HepG2 (cell line): ENCODE measurements at regions not wholly inside any gene's neighbourhood (a gene's known extent, or its start where the extent isn't known, plus 50 kb on each side); places are given as distances from the start of the nearest gene placed in this dataset.

ENCODE experiments used
- CEBPB ChIP-seq: IDR thresholded peaks from 2 replicates; pipeline ENCODE4 v1.6.1; 2011; ENCODE audit warnings: low read depth, low read length, improper control_type of control experiment, borderline replicate concordance
- ETV6 ChIP-seq: sonication (generic); formaldehyde crosslinking; conservative IDR thresholded peaks from 2 replicates; pipeline ENCODE4 v1.4.0; 2020; ENCODE audit warnings: missing genetic modification reagents
- HOXA5 ChIP-seq: sonication (generic); formaldehyde crosslinking; IDR thresholded peaks from 2 replicates; pipeline ENCODE4 v1.4.0; 2020; ENCODE audit warnings: missing genetic modification reagents
- IRX3 ChIP-seq: sonication (generic); formaldehyde crosslinking; IDR thresholded peaks from 2 replicates; pipeline ENCODE4 v1.8.1; 2023; ENCODE audit warnings: mild to moderate bottlenecking, low read depth, missing genetic modification reagents, borderline replicate concordance
- KLF6 ChIP-seq: IDR thresholded peaks from 2 replicates; pipeline ENCODE4 v1.8.0; 2016; ENCODE audit warnings: missing biosample characterization, missing genetic modification reagents
- MIXL1 ChIP-seq: IDR thresholded peaks from 2 replicates; pipeline ENCODE4 v1.6.1; 2016
- MYPOP ChIP-seq: sonication (generic); formaldehyde crosslinking; IDR thresholded peaks from 2 replicates; pipeline ENCODE4 v1.8.1; 2023; ENCODE audit warnings: mild to moderate bottlenecking, moderate library complexity, missing genetic modification reagents
- NFATC3 ChIP-seq: sonication (generic); formaldehyde crosslinking; IDR thresholded peaks from 2 replicates; pipeline ENCODE4 v1.5.1; 2020; ENCODE audit warnings: mild to moderate bottlenecking, missing genetic modification reagents
- NR2C2 ChIP-seq: sonication (generic); formaldehyde crosslinking; IDR thresholded peaks from 2 replicates; pipeline ENCODE4 v1.4.0; 2020; ENCODE audit warnings: missing genetic modification reagents, mild to moderate bottlenecking, moderate library complexity, borderline replicate concordance
- NR2F6 ChIP-seq, 2 experiments: IDR thresholded peaks; 2 replicates each; pipeline ENCODE4 v1.6.1; 2016; ENCODE audit warnings: antibody characterized with exemption in 1 of 2, mild to moderate bottlenecking in 1 of 2
- SOX13 ChIP-seq, 3 experiments: fragments of 450-650 bp in 1 of 3; sonication (generic) in 1 of 3; formaldehyde crosslinking in 1 of 3; IDR thresholded peaks in 2 of 3; conservative IDR thresholded peaks in 1 of 3; 2 replicates each; pipeline versions ENCODE4 v1.5.0 to v1.6.1; 2016 to 2020; ENCODE audit warnings: antibody characterized with exemption in 1 of 3, mild to moderate bottlenecking in 1 of 3, missing compliant biosample characterization in 1 of 3, missing genetic modification reagents in 1 of 3, moderate library complexity in 1 of 3
- ZNF430 ChIP-seq: sonication (generic); formaldehyde crosslinking; IDR thresholded peaks from 2 replicates; pipeline ENCODE4 v1.9.0; 2021; ENCODE audit warnings: mild to moderate bottlenecking, missing genetic modification reagents
- ZNF687 ChIP-seq: sonication (generic); formaldehyde crosslinking; IDR thresholded peaks from 2 replicates; pipeline ENCODE4 v1.5.1; 2020; ENCODE audit warnings: mild to moderate bottlenecking, missing genetic modification reagents, moderate library complexity
- ZNF891 ChIP-seq: sonication (generic); formaldehyde crosslinking; IDR thresholded peaks from 2 replicates; pipeline ENCODE4 v1.5.0; 2020; ENCODE audit warnings: mild to moderate bottlenecking, missing genetic modification reagents
- TF ChIP-seq, protein P1 (sequence below): sonication (generic); formaldehyde crosslinking; IDR thresholded peaks from 2 replicates; pipeline ENCODE4 v1.5.0; 2020; ENCODE audit warnings: mild to moderate bottlenecking, missing genetic modification reagents
- TF ChIP-seq, protein P2 (sequence below): sonication (generic); formaldehyde crosslinking; IDR thresholded peaks from 2 replicates; pipeline ENCODE4 v1.5.0; 2020; ENCODE audit warnings: mild to moderate bottlenecking, missing genetic modification reagents

- peak; percentile 66; the same call in 1 of the 2 replicates for TF ChIP-seq ZNF687 (CRISPR knock-in tag)
- TF ChIP-seq IRX3: no peak
- TF ChIP-seq, protein P1, sequence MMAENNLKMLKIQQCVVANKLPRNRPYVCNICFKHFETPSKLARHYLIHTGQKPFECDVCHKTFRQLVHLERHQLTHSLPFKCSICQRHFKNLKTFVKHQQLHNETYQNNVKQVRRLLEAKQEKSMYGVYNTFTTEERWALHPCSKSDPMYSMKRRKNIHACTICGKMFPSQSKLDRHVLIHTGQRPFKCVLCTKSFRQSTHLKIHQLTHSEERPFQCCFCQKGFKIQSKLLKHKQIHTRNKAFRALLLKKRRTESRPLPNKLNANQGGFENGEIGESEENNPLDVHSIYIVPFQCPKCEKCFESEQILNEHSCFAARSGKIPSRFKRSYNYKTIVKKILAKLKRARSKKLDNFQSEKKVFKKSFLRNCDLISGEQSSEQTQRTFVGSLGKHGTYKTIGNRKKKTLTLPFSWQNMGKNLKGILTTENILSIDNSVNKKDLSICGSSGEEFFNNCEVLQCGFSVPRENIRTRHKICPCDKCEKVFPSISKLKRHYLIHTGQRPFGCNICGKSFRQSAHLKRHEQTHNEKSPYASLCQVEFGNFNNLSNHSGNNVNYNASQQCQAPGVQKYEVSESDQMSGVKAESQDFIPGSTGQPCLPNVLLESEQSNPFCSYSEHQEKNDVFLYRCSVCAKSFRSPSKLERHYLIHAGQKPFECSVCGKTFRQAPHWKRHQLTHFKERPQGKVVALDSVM (CRISPR knock-in tag): peak; percentile 93
- no peak; the same call in 1 of the 2 replicates for TF ChIP-seq KLF6 (CRISPR knock-in tag)
- TF ChIP-seq, protein P2, sequence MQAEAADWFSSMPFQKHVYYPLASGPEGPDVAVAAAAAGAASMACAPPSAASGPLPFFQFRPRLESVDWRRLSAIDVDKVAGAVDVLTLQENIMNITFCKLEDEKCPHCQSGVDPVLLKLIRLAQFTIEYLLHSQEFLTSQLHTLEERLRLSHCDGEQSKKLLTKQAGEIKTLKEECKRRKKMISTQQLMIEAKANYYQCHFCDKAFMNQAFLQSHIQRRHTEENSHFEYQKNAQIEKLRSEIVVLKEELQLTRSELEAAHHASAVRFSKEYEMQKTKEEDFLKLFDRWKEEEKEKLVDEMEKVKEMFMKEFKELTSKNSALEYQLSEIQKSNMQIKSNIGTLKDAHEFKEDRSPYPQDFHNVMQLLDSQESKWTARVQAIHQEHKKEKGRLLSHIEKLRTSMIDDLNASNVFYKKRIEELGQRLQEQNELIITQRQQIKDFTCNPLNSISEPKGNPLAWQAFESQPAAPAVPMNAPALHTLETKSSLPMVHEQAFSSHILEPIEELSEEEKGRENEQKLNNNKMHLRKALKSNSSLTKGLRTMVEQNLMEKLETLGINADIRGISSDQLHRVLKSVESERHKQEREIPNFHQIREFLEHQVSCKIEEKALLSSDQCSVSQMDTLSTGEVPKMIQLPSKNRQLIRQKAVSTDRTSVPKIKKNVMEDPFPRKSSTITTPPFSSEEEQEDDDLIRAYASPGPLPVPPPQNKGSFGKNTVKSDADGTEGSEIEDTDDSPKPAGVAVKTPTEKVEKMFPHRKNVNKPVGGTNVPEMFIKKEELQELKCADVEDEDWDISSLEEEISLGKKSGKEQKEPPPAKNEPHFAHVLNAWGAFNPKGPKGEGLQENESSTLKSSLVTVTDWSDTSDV: peak; percentile 59; the same call in 1 of the 2 replicates
- peak; percentile 39; the same call in 1 of the 2 replicates for TF ChIP-seq NR2C2
- TF ChIP-seq ZNF430 (CRISPR knock-in tag): 0 out of 2 replicates have a peak, but pooled peaks have one; percentile 20
- peak; percentile 13; the same call in 1 of the 2 replicates for TF ChIP-seq ZNF891 (CRISPR knock-in tag)
- TF ChIP-seq NR2F6 (IDR thresholded peaks at IDR 0.05): peak; percentile 79
- TF ChIP-seq NR2F6 (CRISPR knock-in tag; IDR thresholded peaks at IDR 0.05): peak; percentile 76
- no peak for TF ChIP-seq SOX13 (IDR thresholded peaks at IDR 0.05)
- peak in 1 of 2 experiments; percentile 59; a peak in 2 of 4 replicates for TF ChIP-seq SOX13 (CRISPR knock-in tag; conservative IDR thresholded peaks at IDR 0.05 in 1 of 2, IDR thresholded peaks at IDR 0.05 in 1 of 2)
- TF ChIP-seq CEBPB: peak; percentile 24; the same call in 1 of the 2 replicates
- TF ChIP-seq ETV6: 0 out of 2 replicates have a peak, but pooled peaks have one; percentile 37
- TF ChIP-seq MYPOP (CRISPR knock-in tag): no peak
- 0 out of 2 replicates have a peak, but pooled peaks have one; percentile 20 for TF ChIP-seq MIXL1 (CRISPR knock-in tag)
- TF ChIP-seq HOXA5 (CRISPR knock-in tag): peak; percentile 63; the same call in 1 of the 2 replicates
- TF ChIP-seq NFATC3 (CRISPR knock-in tag): 0 out of 2 replicates have a peak, but pooled peaks have one; percentile 83
Measured at GRCh38 chr2:43158259-43158880, 68.0 kb downstream of the ZFP36L2 start (continued).
